ENCODE measurements at regions not wholly inside any gene's neighbourhood (a gene's known extent, or its start where the extent isn't known, plus 50 kb on each side); places are given as distances from the start of the nearest gene placed in this dataset.

DNA sequence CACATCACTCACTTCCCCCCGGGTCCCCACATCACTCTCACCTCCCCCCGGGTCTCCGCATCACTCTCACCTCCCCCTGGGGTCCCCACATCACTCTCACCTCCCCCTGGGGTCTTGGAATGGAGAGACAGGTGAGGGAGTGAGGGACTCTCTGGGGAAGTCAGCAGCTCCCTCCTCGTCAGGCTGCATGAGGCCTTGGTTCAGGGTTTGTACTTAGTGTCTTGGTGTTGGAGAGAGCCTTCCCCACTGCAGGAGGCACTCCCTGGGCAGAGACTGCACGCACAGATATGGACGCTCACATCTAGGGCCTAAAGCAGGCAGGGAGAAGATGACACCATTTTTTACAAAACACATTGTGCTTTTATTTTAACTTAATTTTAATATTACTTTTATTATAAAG lies 56.5 kb upstream of the IRX4 start:
- DNase-seq (ENCODE audit: low read depth in 2 of 2), result no peak

DNA sequence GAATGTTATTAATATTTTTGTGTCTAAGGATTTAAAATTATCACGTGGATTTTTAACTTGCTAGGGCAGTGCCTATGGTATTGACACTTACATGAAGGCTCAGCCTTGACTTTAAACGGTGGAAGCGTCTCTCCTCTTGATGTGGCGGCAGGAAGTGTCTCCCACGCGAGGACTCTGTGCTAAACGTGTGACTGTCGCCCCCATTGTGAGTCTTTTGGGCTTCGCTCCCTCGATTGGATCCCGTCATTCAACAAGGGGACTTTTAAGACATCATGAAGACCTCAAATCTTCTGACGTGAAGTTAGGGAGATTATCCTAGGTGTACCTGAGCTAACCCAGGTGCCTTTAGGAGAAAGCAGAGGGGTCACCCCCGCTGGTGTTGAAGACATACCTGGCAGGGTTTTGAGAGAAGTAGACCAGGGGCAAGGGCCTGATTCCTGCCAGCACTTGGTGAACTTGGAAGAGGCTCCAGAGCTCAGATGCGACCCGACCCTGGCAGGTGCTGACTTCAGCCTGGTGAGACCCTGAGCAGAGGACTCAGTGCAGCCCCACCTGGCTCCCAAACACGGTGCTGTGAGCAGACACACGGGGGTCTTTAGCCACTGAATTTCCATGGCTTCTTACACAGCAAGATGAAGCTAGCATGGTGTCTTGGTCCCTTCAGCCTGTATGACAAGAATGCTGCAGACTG lies 55.7 kb upstream of the IRX4 start:
- DNase-seq (ENCODE audit: low read depth in 2 of 2), result no peak

DNA sequence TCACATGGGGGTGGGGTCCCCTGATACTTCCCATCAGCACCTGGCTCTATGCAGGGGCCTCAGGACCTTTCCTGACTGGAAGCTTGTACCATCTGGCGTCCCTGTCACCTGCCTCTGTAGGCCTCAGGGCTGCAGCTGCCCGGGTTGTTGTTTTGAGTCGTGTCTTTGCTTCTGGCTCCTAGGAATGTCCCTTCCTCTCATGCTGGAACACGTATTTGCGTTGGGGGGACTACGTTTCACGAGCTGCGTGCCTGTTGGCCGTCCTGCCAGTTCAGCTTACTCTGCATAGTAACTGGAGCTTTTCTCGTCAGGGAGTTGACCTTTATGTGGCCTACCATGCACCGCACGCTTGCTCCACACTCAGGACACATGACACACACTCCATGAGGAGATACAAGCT lies 54.9 kb upstream of the IRX4 start:
- DNase-seq (ENCODE audit: low read depth in 2 of 2), result no peak

DNA sequence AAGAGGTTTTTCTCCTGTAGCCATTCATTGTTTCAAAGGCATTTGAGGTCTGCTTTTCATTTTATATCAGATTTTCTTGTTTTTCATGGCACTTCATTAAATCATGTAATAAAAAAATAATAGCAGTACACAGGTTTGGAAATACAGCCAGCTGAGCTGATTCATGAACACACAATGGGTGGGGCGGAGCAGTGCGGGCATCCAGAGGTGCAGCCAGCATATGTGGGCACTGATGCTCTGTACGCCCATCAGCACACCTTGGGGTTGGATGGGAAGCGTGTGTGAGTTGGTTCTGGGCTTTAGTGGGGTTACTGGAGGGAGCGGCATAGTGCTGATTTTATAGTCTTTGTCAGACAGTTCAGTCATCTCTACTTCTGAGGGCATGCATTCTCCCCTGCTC lies 54.2 kb upstream of the IRX4 start:
- DNase-seq (ENCODE audit: low read depth in 2 of 2), result no peak

DNA sequence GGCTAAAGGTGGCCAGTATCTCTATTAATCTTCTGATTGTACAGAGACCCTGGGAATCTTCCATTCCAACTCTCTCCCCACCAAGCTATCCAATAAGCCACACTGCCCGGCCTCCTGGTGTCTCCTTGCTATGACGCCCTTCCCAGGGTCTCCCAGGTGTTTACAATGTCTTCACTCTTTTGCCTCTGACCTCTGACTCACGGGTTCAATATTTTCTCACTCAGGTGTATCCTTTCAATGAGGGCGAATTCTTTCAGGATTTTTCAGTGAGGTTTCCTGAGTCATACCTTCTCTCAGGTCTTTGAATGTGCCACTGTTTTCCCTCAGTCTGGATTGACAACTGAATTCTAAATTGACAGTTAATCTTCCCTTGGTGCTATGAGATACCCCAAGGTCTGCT lies 53.7 kb upstream of the IRX4 start:
- DNase-seq (ENCODE audit: low read depth in 2 of 2), result no peak

DNA sequence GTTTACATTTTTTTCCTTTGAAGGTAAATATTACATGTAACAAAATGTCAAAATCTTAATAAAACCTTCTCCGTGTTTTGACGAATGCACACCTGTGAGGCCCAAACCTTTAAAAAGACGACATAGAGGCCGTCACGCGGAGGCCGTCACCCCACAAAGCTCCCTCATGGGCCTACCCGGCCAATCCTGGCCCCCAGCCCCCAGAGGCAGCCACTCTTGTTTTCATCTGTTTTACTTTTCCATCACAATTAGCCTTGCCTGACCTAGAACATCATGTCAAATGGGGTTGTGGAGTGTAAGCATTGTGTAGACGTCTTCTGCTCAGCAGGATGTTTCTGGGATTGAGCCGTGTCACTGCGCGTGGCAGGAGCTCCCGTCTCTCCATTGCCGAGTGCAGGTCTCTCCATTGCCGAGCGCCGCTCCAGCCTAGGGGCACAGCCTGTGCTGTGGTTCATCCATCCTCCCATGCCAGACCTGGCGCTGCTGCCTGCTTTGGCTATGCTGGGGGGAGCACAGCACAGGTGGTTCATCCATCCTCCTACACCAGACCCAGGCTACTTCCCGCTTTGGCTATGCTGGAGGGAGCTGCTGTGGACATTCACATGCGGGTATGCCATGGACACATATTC lies 52.2 kb upstream of the IRX4 start:
- no peak for DNase-seq (ENCODE audit: low read depth in 2 of 2)

DNA sequence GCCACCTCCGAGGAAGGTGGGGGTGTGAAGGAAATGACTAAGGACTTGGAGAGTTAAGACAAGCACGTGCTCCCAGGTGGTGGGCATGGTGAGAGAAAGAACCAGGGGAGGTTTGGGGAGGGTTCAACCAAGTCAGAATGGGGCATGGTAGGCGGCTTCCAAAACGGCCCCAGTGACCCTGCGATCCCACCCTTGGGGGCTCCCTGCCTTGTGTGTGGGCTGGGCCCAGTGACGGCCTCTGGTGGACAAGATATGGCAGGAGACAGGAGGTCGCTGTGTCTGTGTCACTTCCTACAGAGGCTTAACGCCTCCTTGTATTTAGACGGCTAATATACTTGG lies 51.3 kb upstream of the IRX4 start:
- DNase-seq (ENCODE audit: low read depth in 2 of 2), result no peak

DNA sequence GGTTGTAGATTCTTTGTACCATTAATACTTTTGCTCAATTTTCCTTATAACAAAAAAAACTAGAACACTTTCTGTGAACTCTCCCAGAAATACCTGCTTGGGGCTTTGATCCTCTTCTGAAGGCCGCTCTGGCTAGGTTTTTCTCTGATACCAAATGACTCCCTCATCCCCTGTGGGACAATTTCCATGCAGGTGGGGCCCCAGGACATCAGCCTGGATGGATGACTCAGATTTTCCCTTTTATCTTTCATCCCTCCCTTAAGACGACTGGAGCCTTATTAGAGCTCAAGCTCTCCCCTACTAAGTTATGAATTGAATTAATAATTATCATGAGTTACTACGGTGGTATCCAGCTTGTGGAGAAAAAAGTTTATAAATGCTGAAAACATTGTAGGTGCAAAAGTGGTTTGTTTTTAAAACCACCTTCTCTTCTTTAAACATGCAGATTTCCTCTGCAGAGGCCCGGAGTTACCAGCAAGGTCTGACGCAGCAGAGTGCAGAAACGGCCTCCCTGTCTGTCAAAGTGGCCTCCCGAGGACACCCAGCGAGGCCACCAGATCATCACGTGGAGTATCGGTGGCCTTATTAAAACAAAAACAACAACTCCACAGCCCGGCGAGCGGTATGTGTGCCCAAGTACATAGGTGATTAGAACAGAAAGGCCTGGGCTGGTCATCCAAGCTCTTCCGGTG lies 50.8 kb upstream of the IRX4 start:
- no peak for DNase-seq (ENCODE audit: low read depth in 2 of 2)
